HEK293T (cell line): ENCODE measurements at regions not wholly inside any gene's neighbourhood (a gene's known extent, or its start where the extent isn't known, plus 50 kb on each side); places are given as distances from the start of the nearest gene placed in this dataset.

Experiments
- BHLHE40 ChIP-seq: fragments of 450-650 bp; IDR thresholded peaks from 2 replicates; pipeline ENCODE4 v1.6.1; 2016; ENCODE audit warnings: mild to moderate bottlenecking, moderate library complexity, borderline replicate concordance
- FOXK2 ChIP-seq: fragments of 450-650 bp; IDR thresholded peaks from 2 replicates; pipeline ENCODE4 v1.6.1; 2016; ENCODE audit warnings: mild to moderate bottlenecking
- SP1 ChIP-seq: fragments of 450-650 bp; IDR thresholded peaks from 2 replicates; pipeline ENCODE4 v1.6.1; 2017
- SUZ12 ChIP-seq: fragments of 450-650 bp; IDR thresholded peaks from 2 replicates; pipeline ENCODE4 v1.6.1; 2016; ENCODE audit warnings: mild to moderate bottlenecking
- ZNF384 ChIP-seq: fragments of 450-650 bp; IDR thresholded peaks from 2 replicates; pipeline ENCODE4 v1.6.1; 2016
- TF ChIP-seq, protein P1 (sequence below): fragments of 450-650 bp; IDR thresholded peaks from 2 replicates; pipeline ENCODE4 v1.6.1; 2016

GRCh38 chr5:27311544-27311943 lies 273.2 kb upstream of the CDH9 start:
- TF ChIP-seq FOXK2 (no peak), BHLHE40 (no peak), ZNF384 (no peak), SP1 (no peak), SUZ12 (no peak)
- TF ChIP-seq, protein P1, sequence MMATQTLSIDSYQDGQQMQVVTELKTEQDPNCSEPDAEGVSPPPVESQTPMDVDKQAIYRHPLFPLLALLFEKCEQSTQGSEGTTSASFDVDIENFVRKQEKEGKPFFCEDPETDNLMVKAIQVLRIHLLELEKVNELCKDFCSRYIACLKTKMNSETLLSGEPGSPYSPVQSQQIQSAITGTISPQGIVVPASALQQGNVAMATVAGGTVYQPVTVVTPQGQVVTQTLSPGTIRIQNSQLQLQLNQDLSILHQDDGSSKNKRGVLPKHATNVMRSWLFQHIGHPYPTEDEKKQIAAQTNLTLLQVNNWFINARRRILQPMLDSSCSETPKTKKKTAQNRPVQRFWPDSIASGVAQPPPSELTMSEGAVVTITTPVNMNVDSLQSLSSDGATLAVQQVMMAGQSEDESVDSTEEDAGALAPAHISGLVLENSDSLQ = no peak
